Fibroblast of lung (primary cell): ENCODE measurements at regions not wholly inside any gene's neighbourhood (a gene's known extent, or its start where the extent isn't known, plus 50 kb on each side); places are given as distances from the start of the nearest gene placed in this dataset.

Experiments
- CTCF ChIP-seq, 2 donors: IDR thresholded peaks in 1 of 2; conservative IDR thresholded peaks in 1 of 2; 1 replicate in 1 of 2; 2 replicates in 1 of 2; pipeline ENCODE4 v1.5.1; 2011 to 2012; ENCODE audit warnings: low read length in 2 of 2, control low read depth in 1 of 2, inconsistent platforms in 1 of 2, low read depth in 1 of 2, mild to moderate bottlenecking in 1 of 2
- EZH2 ChIP-seq: IDR thresholded peaks from 2 replicates; pipeline ENCODE4 v1.5.1; 2012; ENCODE audit warnings: low read length, control low read depth, mild to moderate bottlenecking; ENCODE audit errors: missing control alignments

GRCh38 chr6:144736763-144737162 is 451.6 kb downstream of the UTRN start:
- TF ChIP-seq CTCF (conservative IDR thresholded peaks at IDR 0.05 in 1 of 2, IDR thresholded peaks at IDR 0.05 in 1 of 2; ENCODE audit: low read depth in 1 of 2, low read length in 2 of 2), result no peak
- TF ChIP-seq EZH2, result no peak
